Esophagus squamous epithelium (tissue), 5 donors: ENCODE measurements at regions not wholly inside any gene's neighbourhood (a gene's known extent, or its start where the extent isn't known, plus 50 kb on each side); places are given as distances from the start of the nearest gene placed in this dataset.
"Not testable (repeated sequence)": the region's sequence is repeated elsewhere in the genome, so short reads cannot be mapped to it uniquely, and the experiment has no call there.

Source experiments
- DNase-seq: peaks from one replicate; lab custom pipeline; 2025; lab: John Stamatoyannopoulos, UW
- H3K27ac ChIP-seq, 4 donors: fragments of 200-600 bp; sonication (generic); one replicate each; pipeline ENCODE4 v1.5.1; 2016 to 2019; ENCODE audit warnings: mild to moderate bottlenecking in 1 of 4
- H3K27me3 ChIP-seq, 4 donors: fragments of 200-600 bp; sonication (generic); 1 replicate in 3 of 4; 2 replicates in 1 of 4; pipeline versions ENCODE4 v1.5.1 to v1.6.0; 2017 to 2021; ENCODE audit warnings: antibody characterized with exemption in 1 of 4
- H3K36me3 ChIP-seq, 3 donors: fragments of 200-600 bp; sonication (generic); one replicate each; pipeline ENCODE4 v1.5.1; 2016 to 2019
- H3K4me1 ChIP-seq, 3 donors: fragments of 200-600 bp; sonication (generic); one replicate each; pipeline ENCODE4 v1.5.1; 2017 to 2019
- H3K4me3 ChIP-seq, 4 donors: fragments of 200-600 bp; sonication (generic); 1 replicate in 3 of 4; 2 replicates in 1 of 4; pipeline ENCODE4 v1.5.1; 2016 to 2019; ENCODE audit warnings: mild to moderate bottlenecking in 2 of 4, moderate library complexity in 1 of 4
- H3K9me3 ChIP-seq, 3 donors: fragments of 200-600 bp; sonication (generic); one replicate each; pipeline ENCODE4 v1.5.1; 2016 to 2019
- CTCF ChIP-seq, 6 experiments: fragments of 450-650 bp in 4 of 6; fragments of 200-600 bp in 2 of 6; sonication (generic) in 2 of 6; IDR thresholded peaks; one replicate each; pipeline ENCODE4 v1.5.1; 2016 to 2019; ENCODE audit warnings: antibody characterized with exemption in 6 of 6, mild to moderate bottlenecking in 4 of 6, moderate library complexity in 4 of 6
- POLR2A ChIP-seq, 4 donors: fragments of 450-650 bp; IDR thresholded peaks; one replicate each; pipeline ENCODE4 v1.6.1; 2017; ENCODE audit warnings: antibody characterized with exemption in 4 of 4, mild to moderate bottlenecking in 4 of 4, moderate library complexity in 3 of 4
- WGBS, 2 donors: methylation state at CpG; one replicate each; pipeline ENCODE4 v1.1.5; 2018; 5-methylcytosine and 5-hydroxymethylcytosine counted together
- intact Hi-C: fragments of 100-400 bp; cut with DNase I; formaldehyde crosslinking; loops from one replicate; pipeline ENCODE4 v1.15.0; 2022
- donor health status: DM: yes; HTN: yes; CAD: no.

- 87 to 92% methylated on average over 4 of the region's 4 CpGs for WGBS, 2 donors
- peaks cover 0 to 14% (median 0%) of the 10 kb centered on the region in 3 donors for H3K4me1 ChIP-seq
- H3K27ac ChIP-seq, result no peak overlapping the region
- H3K36me3 ChIP-seq, result no peaks in the 10 kb centered on the region
- H3K4me3 ChIP-seq, result no peak overlapping the region
- DNase-seq, result no peak
- intact Hi-C loops, result no loop called here
- no peak for TF ChIP-seq CTCF (IDR thresholded peaks at IDR 0.05)
- TF ChIP-seq POLR2A (IDR thresholded peaks at IDR 0.05), result no peak
- no peaks in the 10 kb centered on the region for H3K27me3 ChIP-seq
- peaks cover 0 to 12% (median 0%) of the 10 kb centered on the region in 3 donors for H3K9me3 ChIP-seq
These were observed 58.9 kb upstream of the ZNF280D start for GRCh38 chr15:56792211-56792610.

GRCh38 chr15:56791521-56791920, 58.2 kb upstream of the ZNF280D start:
- 97 to 100% methylated on average over 1 of the region's 1 CpG for WGBS, 2 donors
- H3K27me3 ChIP-seq, intact Hi-C loops, H3K27ac ChIP-seq, H3K36me3 ChIP-seq, H3K4me3 ChIP-seq, DNase-seq: not testable (repeated sequence)
- Histone ChIP-seq H3K4me1 (peaks cover 0 to 14% (median 0%) of the 10 kb centered on the region in 3 donors), H3K9me3 (peaks cover 0 to 12% (median 0%) of the 10 kb centered on the region in 3 donors)

- Histone ChIP-seq H3K27ac (no peak overlapping the region), H3K27me3 (no peaks in the 10 kb centered on the region), H3K9me3 (peaks cover 0 to 12% (median 0%) of the 10 kb centered on the region in 3 donors), H3K36me3 (no peaks in the 10 kb centered on the region), H3K4me3 (no peak overlapping the region), H3K4me1 (no peaks in the 10 kb centered on the region)
- TF ChIP-seq POLR2A (IDR thresholded peaks at IDR 0.05), result no peak
- TF ChIP-seq CTCF (IDR thresholded peaks at IDR 0.05), result no peak
- DNase-seq, result no peak
- WGBS, 2 donors, result 94 to 100% methylated on average over 2 of the region's 2 CpGs
- intact Hi-C loops, result no loop called here
These were observed 55.0 kb upstream of the ZNF280D start for GRCh38 chr15:56788359-56788758.

GRCh38 chr15:56786966-56787365, 53.7 kb upstream of the ZNF280D start:
- Histone ChIP-seq H3K27me3 (no peaks in the 10 kb centered on the region), H3K27ac (no peak overlapping the region), H3K36me3 (no peaks in the 10 kb centered on the region), H3K9me3 (peaks cover 0 to 8% (median 0%) of the 10 kb centered on the region in 3 donors), H3K4me1 (no peaks in the 10 kb centered on the region), H3K4me3 (no peak overlapping the region)
- 66 to 80% methylated on average over 5 of the region's 5 CpGs for WGBS, 2 donors
- TF ChIP-seq POLR2A (IDR thresholded peaks at IDR 0.05) (no peak), CTCF (IDR thresholded peaks at IDR 0.05) (no peak)
- no peak for DNase-seq
- intact Hi-C loops, result no loop called here

GRCh38 chr15:56783857-56784661, 50.8 kb upstream of the ZNF280D start:
- H3K27me3 ChIP-seq, result no peaks in the 10 kb centered on the region
- TF ChIP-seq POLR2A (IDR thresholded peaks at IDR 0.05) (no peak), CTCF (IDR thresholded peaks at IDR 0.05) (no peak)
- intact Hi-C loops, result no loop called here
- DNase-seq, result no peak
- no peak overlapping the region for H3K27ac ChIP-seq
- 83 to 95% methylated on average over 5 of the region's 5 CpGs for WGBS, 2 donors
- H3K9me3 ChIP-seq, result no peaks in the 10 kb centered on the region
- no peaks in the 10 kb centered on the region for H3K36me3 ChIP-seq
- no peak overlapping the region for H3K4me3 ChIP-seq
- no peaks in the 10 kb centered on the region for H3K4me1 ChIP-seq
